ENCODE measurements at regions not wholly inside any gene's neighbourhood (a gene's known extent, or its start where the extent isn't known, plus 50 kb on each side); places are given as distances from the start of the nearest gene placed in this dataset.
"Not testable (repeated sequence)": the region's sequence is repeated elsewhere in the genome, so short reads cannot be mapped to it uniquely, and the experiment has no call there.

GRCh38 chr13:56457535-56458190, 683.1 kb upstream of the PRR20A start:
- Mint-ChIP-seq H3K4me1 (ENCODE audit: unreplicated experiment) (no peaks in the 10 kb centered on the region), H3K4me3 (ENCODE audit: unreplicated experiment) (no peak overlapping the region), H3K27me3 (ENCODE audit: unreplicated experiment) (no peaks in the 10 kb centered on the region), H3K27ac (ENCODE audit: unreplicated experiment) (no peak overlapping the region), H3K36me3 (ENCODE audit: low read depth, unreplicated experiment) (no peaks in the 10 kb centered on the region), H3K9me3 (ENCODE audit: unreplicated experiment) (no peaks in the 10 kb centered on the region)
- no peak for DNase-seq (ENCODE audit: low spot score)
- TF ChIP-seq CTCF (IDR thresholded peaks at IDR 0.05; ENCODE audit: unreplicated experiment), result no peak

- no peak for DNase-seq (ENCODE audit: low spot score)
- Mint-ChIP-seq H3K27me3 (ENCODE audit: unreplicated experiment) (no peaks in the 10 kb centered on the region), H3K36me3 (ENCODE audit: low read depth, unreplicated experiment) (no peaks in the 10 kb centered on the region), H3K9me3 (ENCODE audit: unreplicated experiment) (no peaks in the 10 kb centered on the region), H3K4me1 (ENCODE audit: unreplicated experiment) (no peaks in the 10 kb centered on the region), H3K27ac (ENCODE audit: unreplicated experiment) (no peak overlapping the region), H3K4me3 (ENCODE audit: unreplicated experiment) (no peak overlapping the region)
- no peak for TF ChIP-seq CTCF (IDR thresholded peaks at IDR 0.05; ENCODE audit: unreplicated experiment)
These were observed 681.4 kb upstream of the PRR20A start for GRCh38 chr13:56459286-56459685.

- TF ChIP-seq CTCF (IDR thresholded peaks at IDR 0.05; ENCODE audit: unreplicated experiment), result no peak
- Mint-ChIP-seq H3K27ac (ENCODE audit: unreplicated experiment) (no peak overlapping the region), H3K36me3 (ENCODE audit: low read depth, unreplicated experiment) (peaks cover 1% of the 10 kb centered on the region)
These were observed 639.0 kb upstream of the PRR20A start for GRCh38 chr13:56501750-56502149.

GRCh38 chr13:56510836-56511235, 629.9 kb upstream of the PRR20A start:
- no peak overlapping the region for H3K27ac Mint-ChIP-seq (ENCODE audit: unreplicated experiment)
- peaks cover 5% of the 10 kb centered on the region for H3K4me1 Mint-ChIP-seq (ENCODE audit: unreplicated experiment)
- H3K9me3 Mint-ChIP-seq (ENCODE audit: unreplicated experiment), result no peaks in the 10 kb centered on the region
- no peak overlapping the region for H3K4me3 Mint-ChIP-seq (ENCODE audit: unreplicated experiment)
- DNase-seq (ENCODE audit: low spot score), result no peak
- peaks cover 8% of the 10 kb centered on the region for H3K36me3 Mint-ChIP-seq (ENCODE audit: low read depth, unreplicated experiment)
- TF ChIP-seq CTCF (IDR thresholded peaks at IDR 0.05; ENCODE audit: unreplicated experiment), result no peak
- H3K27me3 Mint-ChIP-seq (ENCODE audit: unreplicated experiment), result no peaks in the 10 kb centered on the region

More at GRCh38 chr13:56501750-56502149, 639.0 kb upstream of the PRR20A start:
- no peak for DNase-seq (ENCODE audit: low spot score)
- Mint-ChIP-seq H3K9me3 (ENCODE audit: unreplicated experiment) (no peaks in the 10 kb centered on the region), H3K27me3 (ENCODE audit: unreplicated experiment) (no peaks in the 10 kb centered on the region), H3K4me1 (ENCODE audit: unreplicated experiment) (no peaks in the 10 kb centered on the region), H3K4me3 (ENCODE audit: unreplicated experiment) (no peak overlapping the region)

GRCh38 chr13:56512336-56512735, 628.4 kb upstream of the PRR20A start:
- not testable (repeated sequence) for DNase-seq (ENCODE audit: low spot score); H3K27ac Mint-ChIP-seq (ENCODE audit: unreplicated experiment); H3K9me3 Mint-ChIP-seq (ENCODE audit: unreplicated experiment); H3K27me3 Mint-ChIP-seq (ENCODE audit: unreplicated experiment); H3K36me3 Mint-ChIP-seq (ENCODE audit: low read depth, unreplicated experiment); H3K4me1 Mint-ChIP-seq (ENCODE audit: unreplicated experiment); H3K4me3 Mint-ChIP-seq (ENCODE audit: unreplicated experiment)
